HG02852 (cell line): ENCODE measurements at regions not wholly inside any gene's neighbourhood (a gene's known extent, or its start where the extent isn't known, plus 50 kb on each side); places are given as distances from the start of the nearest gene placed in this dataset.

Source experiments
- ATAC-seq: cut with Tn5 transposase; IDR thresholded peaks from one replicate; pipeline ENCODE4 v1.9.1; 2021; ENCODE audit warnings: mild to moderate bottlenecking, moderate library complexity; ENCODE audit not compliant: unreplicated experiment

DNA sequence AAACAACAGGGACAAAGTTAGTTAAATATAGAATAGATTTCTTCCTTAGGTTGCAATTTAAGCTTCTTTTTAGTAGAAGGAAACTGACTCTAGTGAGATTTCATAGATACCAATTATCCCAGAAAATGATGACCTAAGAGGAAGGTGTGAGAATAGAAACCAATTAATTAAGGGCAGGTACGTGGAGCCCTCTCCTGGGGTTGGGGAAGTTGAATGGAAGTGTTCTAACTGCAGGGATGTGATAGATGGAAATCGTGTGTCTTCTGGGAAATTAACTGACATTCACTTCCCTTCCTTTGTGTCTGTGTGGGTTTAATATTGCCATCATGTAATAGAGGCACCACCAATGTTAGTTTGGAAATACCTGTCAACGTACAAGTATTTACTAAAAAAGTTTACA, 204.1 kb upstream of the ANK2 start:
- no peak for ATAC-seq

DNA sequence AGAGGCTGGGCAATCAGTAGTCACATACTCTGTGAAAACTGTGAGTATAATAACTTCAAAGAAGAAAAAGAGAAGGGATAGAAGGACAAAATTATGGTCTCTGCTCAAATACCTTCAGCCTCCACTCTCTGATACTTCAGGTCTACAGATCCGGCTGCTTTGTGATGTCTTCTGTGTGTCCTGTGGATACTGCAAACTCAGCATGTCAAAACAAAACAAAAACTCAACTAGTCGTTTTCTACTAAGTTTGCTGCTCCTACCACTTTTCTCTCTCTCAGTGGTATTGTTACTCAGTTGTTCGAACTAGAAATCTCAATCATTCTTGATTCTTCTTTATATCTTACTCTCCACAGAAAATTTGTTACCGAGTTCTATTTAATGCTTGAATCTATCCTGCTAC, 202.4 kb upstream of the ANK2 start:
- no peak for ATAC-seq

DNA sequence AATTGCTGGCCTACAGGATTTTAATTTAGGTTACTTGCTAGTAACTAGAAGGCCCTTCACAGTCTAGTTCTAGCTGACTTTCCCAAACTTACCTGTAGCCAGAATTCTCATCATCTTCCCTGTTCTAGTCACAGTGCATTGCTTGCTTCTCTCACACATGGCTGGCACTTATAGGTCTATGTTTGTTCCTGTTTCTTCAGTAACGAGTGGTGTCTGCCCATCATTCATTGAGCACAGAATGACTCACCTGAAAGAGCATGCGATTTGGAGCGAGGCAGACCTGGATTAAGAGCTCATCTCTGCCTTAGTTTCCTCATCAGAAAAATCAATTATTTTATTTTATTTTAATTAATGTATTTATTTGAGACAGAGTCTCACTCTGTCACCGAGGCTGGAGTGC, 201.7 kb upstream of the ANK2 start:
- no peak for ATAC-seq

DNA sequence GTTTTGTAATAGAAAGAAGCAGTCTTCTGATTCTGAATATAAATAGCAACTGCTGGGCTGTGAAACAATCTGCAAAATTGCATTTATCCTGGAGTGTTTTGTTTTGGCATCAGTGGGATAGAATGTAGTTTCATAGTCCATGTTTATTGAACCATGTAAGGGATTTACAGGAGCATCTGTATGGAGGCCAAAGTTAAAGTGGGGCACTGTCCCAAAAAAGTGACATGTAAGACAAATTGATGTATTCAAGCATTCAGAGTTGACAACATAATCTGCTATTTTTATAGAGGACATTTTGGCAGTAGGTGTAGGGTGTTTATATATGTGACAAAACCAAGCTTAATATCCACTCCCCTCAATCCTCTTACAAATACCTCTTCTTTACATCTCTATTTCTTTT, 200.5 kb upstream of the ANK2 start:
- ATAC-seq = no peak

DNA sequence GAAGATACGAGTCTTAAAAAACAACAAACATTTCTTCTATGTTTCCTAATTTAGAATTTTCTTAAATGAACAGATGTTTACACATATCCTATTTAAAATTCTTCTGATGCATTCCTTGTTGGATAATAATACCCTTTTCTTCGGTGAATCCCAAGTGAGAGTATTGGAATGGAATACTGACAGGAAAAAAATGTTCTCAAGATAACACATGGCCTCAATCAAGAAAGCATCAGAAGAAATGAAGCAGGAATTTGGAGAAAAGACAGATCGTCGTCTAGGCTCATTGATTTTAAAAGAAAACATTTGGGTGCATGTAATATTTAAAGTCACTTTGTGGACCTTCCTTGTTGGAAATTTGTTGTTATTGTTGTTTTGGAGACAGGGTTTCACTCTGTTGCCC, 196.9 kb upstream of the ANK2 start:
- ATAC-seq = no peak

DNA sequence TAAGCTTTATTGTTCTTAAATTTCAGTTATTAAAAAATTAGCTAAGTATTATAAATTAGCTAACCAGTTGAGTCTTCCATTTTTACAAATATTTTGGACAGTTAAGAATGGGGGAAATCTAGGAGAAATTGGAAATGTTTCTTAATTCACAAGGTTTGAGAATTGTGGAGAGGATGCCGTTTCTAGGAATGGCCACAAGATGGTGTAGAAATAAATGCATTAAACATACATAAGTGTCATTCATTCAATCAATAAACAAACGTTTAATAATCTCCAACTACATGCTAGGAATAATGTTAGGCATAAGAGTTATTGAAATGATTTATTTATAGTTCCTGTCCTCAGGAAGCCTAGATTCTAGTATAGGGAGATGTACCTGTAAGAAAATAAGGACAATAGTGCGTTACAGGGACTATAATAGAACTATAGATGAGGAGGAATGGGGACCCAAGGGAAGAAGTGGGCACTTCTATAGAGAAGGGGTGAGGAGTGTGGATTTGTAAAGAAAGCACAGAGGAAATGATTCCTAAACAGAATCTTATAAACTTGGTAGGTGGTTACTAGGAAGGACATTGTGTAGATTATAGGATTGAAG, 195.7 kb upstream of the ANK2 start:
- ATAC-seq = no peak

DNA sequence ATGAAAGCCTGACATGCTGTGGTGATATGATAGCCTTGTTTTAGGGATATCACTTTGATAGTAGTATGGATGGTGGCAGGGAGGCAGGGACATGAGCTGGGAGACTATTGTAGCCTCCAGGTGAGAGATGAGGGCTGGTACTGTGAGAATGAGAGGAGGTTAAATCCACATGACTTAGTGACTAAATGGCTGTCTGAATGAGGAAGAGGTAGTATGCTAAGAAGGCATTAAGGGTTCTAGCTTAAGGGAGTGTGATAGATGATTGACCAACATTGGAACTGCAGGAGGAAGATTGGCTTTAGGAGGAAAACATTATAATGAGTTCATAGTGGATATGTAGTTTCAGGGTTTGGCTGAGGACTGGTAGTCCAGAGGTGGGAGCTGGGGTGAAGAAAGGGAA, 195.0 kb upstream of the ANK2 start:
- ATAC-seq = no peak

DNA sequence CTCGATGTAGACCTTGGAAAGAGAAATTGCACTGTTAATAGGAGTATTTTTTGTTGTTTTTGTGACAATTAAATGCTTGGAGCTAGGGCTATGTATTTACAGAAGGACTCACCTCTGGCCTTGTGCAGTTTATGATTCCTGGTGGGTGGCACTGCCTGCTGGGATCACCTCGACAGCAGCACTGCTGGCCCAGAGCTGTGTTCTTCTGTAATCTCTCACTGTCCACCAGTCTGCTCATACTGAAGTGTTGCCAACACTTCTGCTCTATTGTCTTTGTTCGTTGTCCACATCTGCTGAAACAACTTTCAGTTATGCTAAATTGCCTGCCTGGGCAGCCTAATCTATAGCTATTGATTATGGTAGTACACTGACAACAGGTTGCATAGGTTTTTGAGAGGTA, 194.4 kb upstream of the ANK2 start:
- no peak for ATAC-seq

DNA sequence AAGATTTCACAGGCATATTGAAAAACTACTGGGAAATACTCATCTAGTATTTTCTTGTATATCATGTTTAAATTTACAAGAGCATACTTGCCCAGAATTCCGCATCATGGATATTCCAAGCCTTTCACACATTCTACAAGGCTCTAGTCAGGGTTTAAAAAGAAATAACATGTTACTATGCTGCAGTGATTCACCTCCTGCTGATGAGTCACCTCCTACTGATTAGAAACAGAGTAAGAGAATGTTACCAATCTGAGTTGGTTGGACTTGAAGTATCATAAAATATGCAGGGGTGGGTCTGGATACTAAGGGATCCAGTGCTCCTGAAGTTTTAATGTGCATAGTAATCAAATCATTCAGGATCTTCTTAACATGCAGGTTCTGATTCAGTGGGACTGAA, 192.0 kb upstream of the ANK2 start:
- no peak for ATAC-seq

DNA sequence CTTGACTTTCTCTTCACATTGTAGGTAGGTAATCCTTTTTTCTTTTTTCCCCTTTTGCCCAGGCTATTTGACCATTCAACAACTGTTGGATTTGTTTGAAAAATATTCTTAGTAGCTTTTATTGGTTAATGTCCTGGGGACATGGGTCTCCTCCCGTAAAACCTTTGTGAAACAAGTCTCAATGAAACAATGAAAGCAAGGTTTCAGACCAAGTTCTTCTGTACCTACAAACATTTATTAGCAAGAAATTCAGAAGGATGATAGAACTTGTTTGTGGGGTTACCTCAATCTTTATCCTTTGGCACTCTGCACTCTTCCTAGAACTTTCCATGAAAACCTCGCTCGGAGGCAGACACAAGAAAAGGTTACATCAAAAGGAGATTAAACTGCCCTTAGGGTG, 190.7 kb upstream of the ANK2 start:
- ATAC-seq = no peak

DNA sequence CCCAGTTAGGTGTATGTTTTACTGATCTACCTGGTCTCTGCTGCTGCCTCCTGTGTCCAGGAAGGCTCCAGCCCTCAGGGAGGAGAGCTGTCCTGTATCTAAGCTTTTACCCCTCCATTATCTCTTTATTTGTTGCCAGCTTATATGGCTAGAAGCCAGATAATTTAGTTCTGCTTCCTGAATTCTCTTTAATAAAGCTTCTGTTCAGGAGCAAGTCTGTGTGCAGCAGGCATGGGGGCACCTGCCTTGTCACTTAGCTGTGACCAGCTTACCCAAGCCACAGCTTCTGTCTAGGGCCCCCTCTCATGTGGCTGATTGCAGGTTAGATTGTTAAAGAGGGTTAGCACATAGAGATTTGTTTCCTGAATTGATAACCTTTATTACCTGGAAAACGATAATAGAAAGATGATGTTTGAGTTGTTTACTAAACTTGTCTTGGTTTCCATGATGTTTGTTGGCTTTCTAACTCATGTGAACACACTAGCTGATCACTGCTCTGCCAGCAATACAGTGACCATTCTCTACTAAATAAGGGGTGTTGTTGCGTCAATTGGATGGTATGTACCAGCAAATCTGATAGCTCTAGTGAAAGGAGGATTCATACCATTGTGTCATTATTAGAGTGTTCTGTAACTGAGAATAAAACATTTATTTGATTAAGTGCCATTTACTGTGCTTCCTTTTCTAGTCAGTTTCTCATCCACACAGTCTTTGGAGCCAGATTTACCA, 189.8 kb upstream of the ANK2 start:
- no peak for ATAC-seq

DNA sequence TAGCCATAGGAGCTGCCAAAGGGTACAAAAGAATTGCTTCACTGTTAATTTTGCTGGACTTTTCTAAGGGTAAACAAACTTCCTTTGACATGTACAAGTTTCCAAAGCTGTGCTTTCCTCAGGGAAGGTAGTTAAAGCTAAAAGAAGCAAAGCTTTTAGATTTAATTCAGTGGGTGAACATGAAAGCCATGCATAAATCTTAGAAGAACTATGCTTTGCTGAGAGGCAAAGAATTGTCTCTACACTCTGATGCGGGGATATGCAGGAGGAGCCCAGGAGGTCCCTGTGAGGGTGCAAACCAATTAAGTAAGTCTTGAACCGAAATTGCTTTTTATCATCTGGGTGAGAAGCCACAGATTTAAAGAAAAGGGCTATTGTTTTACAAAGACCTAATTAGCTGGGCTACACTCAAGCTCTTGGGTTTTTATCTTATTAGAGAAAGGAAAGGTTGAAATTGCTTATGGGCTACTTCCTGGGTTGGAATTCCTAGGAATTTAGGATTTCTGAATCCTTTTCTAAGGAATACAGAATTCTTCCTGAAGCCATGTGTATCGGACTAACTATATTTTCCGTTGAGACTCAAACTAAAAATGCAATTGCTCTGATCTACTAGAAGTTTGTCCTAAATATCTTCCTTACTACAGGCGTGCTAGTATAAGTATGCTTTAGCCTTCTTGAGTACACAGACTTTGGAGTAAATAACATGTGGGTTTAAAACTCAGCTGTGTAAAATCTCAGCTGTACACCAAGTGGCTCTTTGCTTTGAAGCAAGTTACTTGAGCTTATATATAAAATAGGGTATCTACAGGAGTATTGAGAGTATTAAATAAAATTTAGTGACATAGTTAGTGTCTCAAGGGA, 188.4 kb upstream of the ANK2 start:
- ATAC-seq = no peak

DNA sequence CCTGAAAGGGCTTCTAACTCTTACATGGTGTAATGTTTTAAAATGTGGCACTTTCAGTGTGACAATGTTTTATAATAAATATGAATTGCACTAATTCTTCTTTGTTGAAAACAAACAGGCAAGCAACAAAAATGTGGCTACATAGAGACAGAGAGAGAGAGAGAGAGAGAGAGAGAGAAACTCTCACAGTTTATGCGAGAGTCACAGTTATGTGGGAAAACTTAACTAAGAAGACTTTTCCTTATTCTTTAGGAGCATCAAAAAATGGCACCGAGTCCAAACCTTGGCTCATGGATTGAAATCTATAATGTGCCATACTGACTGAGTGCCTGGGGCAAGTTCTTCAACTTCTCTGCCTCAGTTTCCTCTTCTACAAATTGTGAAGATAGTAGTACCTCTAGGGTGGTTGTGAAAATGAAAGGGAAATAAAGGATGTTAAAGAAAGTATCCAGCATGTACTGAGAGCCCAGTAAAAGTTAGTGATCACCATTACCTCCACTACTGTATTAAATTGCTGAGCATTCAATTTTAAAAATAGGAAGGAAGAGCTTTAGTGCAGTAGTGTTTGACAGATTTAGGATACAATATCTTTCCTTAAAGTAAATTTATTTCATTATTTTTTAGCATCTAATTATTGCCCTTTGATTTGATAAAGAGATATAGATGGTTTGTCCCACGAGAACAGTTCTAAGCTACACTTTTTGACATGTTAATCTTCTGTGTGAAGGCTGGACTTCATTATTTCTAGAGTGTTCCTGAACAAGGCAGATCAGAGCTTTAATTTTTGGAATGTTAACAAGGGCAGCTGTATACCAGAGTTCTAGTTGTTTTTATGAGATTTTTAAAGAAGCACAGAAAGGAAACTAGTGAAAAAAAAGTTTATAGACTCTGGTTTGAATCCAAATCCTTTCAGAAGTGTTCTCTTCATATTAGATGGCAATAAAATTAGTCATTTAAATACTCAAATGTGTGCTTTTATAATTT, 187.5 kb upstream of the ANK2 start:
- ATAC-seq = no peak

DNA sequence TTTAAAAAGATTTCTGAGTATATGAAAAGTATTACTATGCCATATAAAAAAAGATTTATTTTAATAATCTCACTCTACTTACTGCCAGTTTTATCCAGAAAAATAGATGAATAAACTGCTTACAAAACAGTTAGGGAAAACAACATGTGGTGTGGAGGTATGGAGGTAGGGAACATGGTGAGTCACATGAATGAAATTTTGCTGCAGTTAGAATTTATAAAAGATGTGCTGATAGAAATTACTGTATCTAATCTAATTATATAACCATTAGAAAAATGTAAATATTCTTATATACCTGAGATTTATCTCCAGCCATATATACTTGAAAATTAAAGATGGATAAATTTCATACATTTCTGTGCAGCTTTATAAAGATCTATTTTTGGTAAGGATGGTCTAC, 184.0 kb upstream of the ANK2 start:
- no peak for ATAC-seq

DNA sequence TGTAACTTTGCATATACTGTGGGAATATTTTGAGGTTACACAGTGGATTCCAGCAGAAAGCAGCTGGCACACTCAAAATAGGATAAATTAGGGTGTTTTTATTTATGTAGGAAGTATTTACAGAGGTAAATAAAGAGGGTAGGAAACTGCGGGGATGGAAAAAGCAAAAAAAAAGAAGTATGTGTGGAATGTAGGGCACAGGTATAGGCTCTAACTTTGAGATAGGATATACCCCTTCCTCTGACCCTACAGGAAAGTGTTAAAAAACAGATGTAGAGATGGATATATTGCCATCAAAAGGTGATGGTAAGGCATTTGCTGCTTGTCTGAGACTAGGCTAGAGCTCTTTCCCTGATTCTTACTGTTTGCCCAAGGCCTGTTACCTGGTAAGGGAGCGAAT, 173.1 kb upstream of the ANK2 start:
- ATAC-seq = no peak

DNA sequence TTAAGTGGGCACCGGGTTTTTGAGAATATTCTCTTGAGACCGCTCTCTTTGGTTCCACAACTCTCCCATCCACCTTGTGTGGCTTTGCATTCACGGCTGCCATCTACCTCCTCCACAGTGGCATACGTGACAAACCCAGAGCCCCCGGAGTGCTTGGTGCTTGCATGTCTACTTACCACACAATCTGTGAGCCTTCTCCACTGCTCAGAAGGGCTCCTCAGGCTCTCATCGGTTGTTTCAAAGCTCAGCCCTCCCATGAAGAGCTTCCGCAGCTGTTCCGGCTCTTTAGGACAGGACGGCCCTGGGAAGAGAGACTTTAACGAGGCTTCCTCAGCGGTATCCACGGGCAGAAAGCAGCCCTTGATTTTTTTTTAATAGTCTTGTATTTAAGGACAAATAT, 167.6 kb upstream of the ANK2 start:
- ATAC-seq = no peak

DNA sequence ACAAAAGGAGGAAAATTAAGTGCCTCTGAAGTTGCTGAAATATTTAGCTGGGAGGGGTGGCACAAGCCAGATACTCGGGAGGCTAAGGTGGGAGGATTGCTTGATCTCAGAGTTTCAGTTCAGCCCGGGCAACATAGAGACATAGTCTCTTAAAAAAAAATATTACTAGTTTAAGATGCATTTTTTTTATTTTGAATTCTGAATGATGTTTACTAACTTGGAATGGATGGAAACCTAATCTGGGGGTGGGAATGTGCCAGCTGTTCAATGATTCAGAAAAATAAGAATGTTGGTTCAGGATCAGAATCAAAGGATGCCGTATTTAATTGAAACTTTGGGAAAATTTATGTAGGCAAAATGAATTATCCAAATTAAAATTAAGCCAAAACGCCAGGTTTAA, 167.2 kb upstream of the ANK2 start:
- no peak for ATAC-seq

DNA sequence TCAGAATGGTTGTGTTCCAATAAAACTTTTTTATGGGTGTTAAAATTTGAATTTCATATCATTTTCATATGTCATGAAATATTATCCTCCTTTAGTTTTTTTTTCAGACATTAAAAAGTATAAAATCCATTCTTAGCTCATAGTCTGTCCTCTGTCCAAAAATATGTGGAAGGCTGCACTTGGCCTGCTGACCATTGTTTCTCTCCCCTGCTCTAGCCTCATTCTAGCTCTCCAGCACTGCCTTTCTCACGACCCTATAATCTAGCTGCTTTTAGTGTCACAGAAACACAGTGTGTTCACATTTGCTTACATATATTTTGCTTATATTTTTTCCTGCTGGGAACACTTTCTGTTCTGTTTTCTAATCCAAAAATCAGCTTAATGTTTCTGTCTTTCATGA, 165.0 kb upstream of the ANK2 start:
- no peak for ATAC-seq

DNA sequence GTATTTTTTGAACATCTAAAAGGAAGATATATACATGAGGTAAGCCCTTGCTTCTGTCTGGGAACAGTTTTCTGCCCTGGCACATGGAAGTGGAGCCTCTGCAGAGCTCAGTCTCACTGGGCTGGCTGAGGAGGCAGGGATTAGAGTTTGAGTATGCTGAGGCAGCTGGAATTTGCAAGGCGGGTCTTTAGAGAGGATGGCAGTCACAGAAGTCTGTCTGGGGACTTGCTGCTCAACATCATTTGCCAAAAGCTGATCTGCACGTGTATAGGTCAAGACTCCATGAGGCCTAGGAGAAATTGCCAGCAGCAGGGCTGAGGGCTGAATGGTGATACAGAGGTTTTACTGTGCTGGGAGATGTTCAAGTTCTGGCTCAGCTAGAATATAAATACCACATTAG, 163.6 kb upstream of the ANK2 start:
- ATAC-seq = no peak

DNA sequence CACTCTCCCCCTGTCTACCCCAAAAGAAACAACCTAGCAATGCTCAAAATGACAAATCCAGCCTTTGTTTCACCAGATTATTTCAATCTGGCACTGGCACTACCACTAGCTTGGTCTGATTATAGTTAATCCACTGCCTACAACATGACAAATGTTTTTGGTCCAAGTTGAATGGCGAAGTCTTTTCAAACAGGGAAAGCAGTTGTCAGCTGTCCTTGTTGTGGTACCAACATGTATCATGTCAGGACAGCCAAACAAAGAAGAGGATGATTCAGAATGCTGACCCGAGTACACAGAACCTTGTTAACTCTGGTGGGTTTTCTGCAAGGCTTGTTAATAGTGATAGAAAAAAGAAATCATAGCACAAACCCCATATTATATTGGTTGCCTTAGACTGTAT, 160.8 kb upstream of the ANK2 start:
- ATAC-seq = no peak

DNA sequence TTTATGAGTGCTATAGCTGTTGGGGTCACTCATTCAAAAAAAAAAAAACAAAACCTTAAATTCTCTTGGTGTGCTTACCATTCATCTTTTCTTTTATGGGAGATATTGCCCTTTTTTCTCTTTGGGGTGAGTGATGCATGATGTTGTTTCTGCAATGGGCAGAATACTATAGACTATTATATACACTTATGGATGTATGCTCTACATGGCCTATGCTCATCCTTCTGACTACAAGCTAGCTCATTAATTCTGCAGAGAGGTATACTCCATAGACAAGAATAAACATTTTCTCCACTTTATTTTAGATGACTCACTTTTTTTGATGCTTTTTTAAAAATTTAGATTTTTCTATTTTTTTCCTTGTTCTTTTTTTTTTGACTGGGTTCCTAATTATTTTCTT, 160.3 kb upstream of the ANK2 start:
- no peak for ATAC-seq
